Activated naive CD4-positive, alpha-beta T cell treated with anti-CD3 and anti-CD28 coated beads, Interleukin-2, amount 50 U/mL, for 72 hours (primary cell): ENCODE measurements at regions not wholly inside any gene's neighbourhood (a gene's known extent, or its start where the extent isn't known, plus 50 kb on each side); places are given as distances from the start of the nearest gene placed in this dataset.
"Not testable (repeated sequence)": the region's sequence is repeated elsewhere in the genome, so short reads cannot be mapped to it uniquely, and the experiment has no call there.

Experiments used
- ATAC-seq, 2 donors: fragments of 150-1000 bp; cut with Tn5 transposase; 2 replicates each; pipeline ENCODE4 v1.10.0; 2021; ENCODE audit warnings: mild to moderate bottlenecking in 2 of 2, moderate library complexity in 2 of 2
- DNase-seq, 2 donors: peaks; one replicate each; pipeline ENCODE4 v3.0.0; 2021 to 2022; ENCODE audit warnings: low spot score in 2 of 2
- H3K27ac Mint-ChIP-seq, 2 donors: one replicate each; pipeline ENCODE4 v1.8.0; 2022; ENCODE audit warnings: mild to moderate bottlenecking in 2 of 2, mixed read lengths in 2 of 2
- H3K36me3 Mint-ChIP-seq, 2 donors: one replicate each; pipeline ENCODE4 v1.8.0; 2022; ENCODE audit warnings: mixed read lengths in 2 of 2
- H3K9me3 Mint-ChIP-seq, 2 donors: one replicate each; pipeline ENCODE4 v1.8.0; 2022; ENCODE audit warnings: mixed read lengths in 2 of 2

GRCh38 chr10:53597835-53598251 is 825.3 kb upstream of the MBL2 start:
- DNase-seq (no peak), ATAC-seq (no peak)
- no peaks in the 10 kb centered on the region for H3K36me3 Mint-ChIP-seq
- peaks cover 7 to 11% of the 10 kb centered on the region in 2 donors for H3K9me3 Mint-ChIP-seq
- no peak overlapping the region for H3K27ac Mint-ChIP-seq

DNA sequence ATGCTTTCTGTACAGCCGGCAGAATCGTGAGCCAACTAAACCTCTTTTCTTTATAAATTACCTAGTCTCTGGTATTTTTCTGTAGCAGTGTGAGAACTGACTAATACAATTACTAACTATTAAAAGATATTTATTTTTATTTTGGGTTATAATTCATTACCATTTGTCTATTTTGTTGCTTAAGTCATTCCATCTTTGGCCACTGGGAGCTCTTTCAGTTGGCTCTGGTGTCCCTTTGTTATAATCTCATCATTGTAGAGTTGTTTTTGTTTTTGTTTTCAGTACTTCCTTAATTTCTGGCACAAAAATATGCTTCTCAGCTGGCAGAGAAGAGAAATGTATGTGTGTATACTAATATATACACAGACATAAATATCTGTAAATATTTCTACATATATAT is 807.9 kb upstream of the MBL2 start:
- Mint-ChIP-seq H3K27ac (no peak overlapping the region), H3K36me3 (peaks cover 0 to 1% of the 10 kb centered on the region in 2 donors), H3K9me3 (peaks cover 6 to 8% of the 10 kb centered on the region in 2 donors)
- ATAC-seq = no peak
- no peak for DNase-seq

- DNase-seq (no peak), ATAC-seq (no peak)
- peaks cover 0 to 4% of the 10 kb centered on the region in 2 donors for H3K36me3 Mint-ChIP-seq
- H3K27ac Mint-ChIP-seq = no peak overlapping the region
- peaks cover 6 to 9% of the 10 kb centered on the region in 2 donors for H3K9me3 Mint-ChIP-seq
Measured at GRCh38 chr10:53579773-53580172, 807.2 kb upstream of the MBL2 start.

DNA sequence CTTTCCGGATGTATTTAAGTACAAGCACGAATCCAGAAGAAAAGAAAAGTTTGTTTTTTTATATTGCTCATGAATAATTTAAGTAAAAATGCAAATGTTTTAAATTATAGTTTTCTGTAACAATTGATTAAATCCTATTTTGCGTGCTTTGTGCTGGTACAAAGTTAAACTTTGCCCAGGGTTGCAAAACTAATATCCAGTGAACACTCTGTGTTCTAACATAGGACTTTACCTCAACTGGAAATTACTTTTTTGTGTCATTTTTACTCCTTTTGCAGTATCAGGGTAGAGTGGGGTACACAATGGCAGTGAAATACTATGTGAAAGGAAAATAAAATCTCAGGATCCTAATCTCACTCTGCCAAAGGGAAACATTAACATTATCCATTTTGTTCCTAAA is 801.4 kb upstream of the MBL2 start:
- H3K27ac Mint-ChIP-seq = no peak overlapping the region
- peaks cover 6 to 15% of the 10 kb centered on the region in 2 donors for H3K9me3 Mint-ChIP-seq
- DNase-seq (no peak), ATAC-seq (no peak)
- H3K36me3 Mint-ChIP-seq = peaks cover 0 to 4% of the 10 kb centered on the region in 2 donors

DNA sequence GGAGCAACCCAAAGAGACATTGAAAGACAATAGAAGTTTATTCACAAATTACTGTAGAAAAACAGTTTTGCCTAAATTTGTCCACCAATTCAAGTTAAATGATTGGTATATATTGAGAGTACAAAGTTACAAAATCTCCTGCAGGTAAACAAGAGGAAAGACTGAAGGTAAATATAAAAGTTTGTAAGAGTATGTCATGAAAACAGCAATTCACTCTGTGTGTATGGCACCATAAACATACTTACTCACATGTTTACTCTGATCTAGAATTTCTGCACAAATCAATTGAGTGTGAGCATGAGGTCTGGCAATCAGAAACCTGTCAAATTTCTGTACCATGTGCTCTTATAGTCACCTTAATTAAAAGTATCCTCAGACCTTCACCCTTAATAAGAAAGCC is 800.9 kb upstream of the MBL2 start:
- ATAC-seq (no peak), DNase-seq (no peak)
- H3K27ac Mint-ChIP-seq = no peak overlapping the region
- peaks cover 0 to 4% of the 10 kb centered on the region in 2 donors for H3K36me3 Mint-ChIP-seq
- H3K9me3 Mint-ChIP-seq = peaks cover 6 to 18% of the 10 kb centered on the region in 2 donors

DNA sequence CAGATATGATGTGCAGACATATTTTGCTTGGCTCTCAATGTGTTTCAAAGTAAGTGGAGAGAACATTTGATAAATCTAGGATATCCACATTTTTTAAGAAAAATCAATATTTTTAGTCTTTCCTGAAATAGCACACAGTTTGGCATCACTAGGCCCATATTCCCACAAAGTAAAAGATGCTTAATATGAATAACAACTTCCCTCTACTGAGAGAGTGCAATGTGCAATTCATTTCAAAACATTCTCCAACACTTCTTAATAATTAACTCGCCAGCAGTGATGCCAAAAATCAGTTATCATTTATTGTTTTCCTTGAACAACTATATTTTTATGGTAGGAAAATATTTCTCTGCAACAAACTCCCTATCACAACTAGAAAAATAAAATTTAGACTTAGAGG is 800.2 kb upstream of the MBL2 start:
- H3K27ac Mint-ChIP-seq = no peak overlapping the region

DNA sequence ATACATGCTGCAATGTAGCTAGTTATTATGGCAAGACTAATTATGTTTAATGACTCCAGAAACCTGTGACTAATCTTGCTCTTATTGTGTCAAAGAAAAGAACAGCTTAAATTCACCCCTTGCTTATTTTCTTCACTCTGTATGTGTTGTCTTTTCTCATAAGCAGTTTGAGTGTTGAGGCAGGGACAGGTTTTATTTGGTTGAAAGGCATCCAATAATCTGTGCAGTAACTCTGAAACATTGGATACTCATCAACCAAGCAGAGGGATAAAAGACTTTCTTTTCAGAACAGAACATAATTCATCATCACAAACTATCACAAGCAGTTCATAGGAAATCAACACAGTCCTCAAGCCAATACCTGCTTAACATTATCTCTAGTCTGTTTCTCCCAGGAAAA is 797.6 kb upstream of the MBL2 start:
- Mint-ChIP-seq H3K27ac (no peak overlapping the region), H3K36me3 (peaks cover 0 to under 1% of the 10 kb centered on the region in 2 donors), H3K9me3 (peaks cover 2 to 15% of the 10 kb centered on the region in 2 donors)
- ATAC-seq (no peak), DNase-seq (no peak)

More for the DNA sequence above, 800.2 kb upstream of the MBL2 start:
- no peak for DNase-seq
- Mint-ChIP-seq H3K36me3 (peaks cover 0 to 4% of the 10 kb centered on the region in 2 donors), H3K9me3 (peaks cover 4 to 17% of the 10 kb centered on the region in 2 donors)
- no peak for ATAC-seq

GRCh38 chr10:53569455-53569854 is 796.9 kb upstream of the MBL2 start:
- no peak for DNase-seq
- Mint-ChIP-seq H3K9me3 (peaks cover 10 to 19% of the 10 kb centered on the region in 2 donors), H3K27ac (no peak overlapping the region), H3K36me3 (no peaks in the 10 kb centered on the region)
- no peak for ATAC-seq

GRCh38 chr10:53548664-53549063 is 776.1 kb upstream of the MBL2 start:
- Mint-ChIP-seq H3K36me3 (no peaks in the 10 kb centered on the region), H3K27ac (no peak overlapping the region), H3K9me3 (peaks cover 13 to 25% of the 10 kb centered on the region in 2 donors)
- no peak for ATAC-seq
- DNase-seq = no peak

DNA sequence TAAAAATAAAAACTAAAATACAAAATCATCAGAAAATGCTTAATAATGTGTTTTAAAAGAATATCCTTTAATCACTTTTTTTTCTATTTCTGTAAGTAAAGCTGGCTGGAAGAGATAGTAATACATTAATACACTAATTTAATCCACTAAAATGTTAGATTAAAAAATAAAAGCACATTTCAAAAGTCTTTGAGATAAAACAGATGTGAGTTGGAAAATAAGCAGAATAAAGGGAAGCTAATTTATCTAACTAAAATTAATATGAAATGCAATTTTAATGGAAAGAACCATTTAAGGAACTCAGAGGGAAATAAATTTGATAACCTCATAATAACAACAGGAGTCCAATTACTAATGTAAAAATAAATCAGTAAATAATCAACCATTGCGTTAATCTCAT is 774.8 kb upstream of the MBL2 start:
- DNase-seq (no peak), ATAC-seq (no peak)
- no peaks in the 10 kb centered on the region for H3K36me3 Mint-ChIP-seq
- H3K9me3 Mint-ChIP-seq = peaks cover 18 to 33% of the 10 kb centered on the region in 2 donors
- H3K27ac Mint-ChIP-seq = no peak overlapping the region

- no peak for ATAC-seq
- Mint-ChIP-seq H3K36me3 (no peaks in the 10 kb centered on the region), H3K27ac (no peak overlapping the region), H3K9me3 (peaks cover 21 to 37% of the 10 kb centered on the region in 2 donors)
- DNase-seq = no peak
Measured at GRCh38 chr10:53543410-53543809, 770.8 kb upstream of the MBL2 start.

GRCh38 chr10:53537508-53537907 is 764.9 kb upstream of the MBL2 start:
- no peaks in the 10 kb centered on the region for H3K36me3 Mint-ChIP-seq
- DNase-seq (no peak), ATAC-seq (no peak)
- H3K27ac Mint-ChIP-seq = no peak overlapping the region
- H3K9me3 Mint-ChIP-seq = peaks cover 14 to 19% of the 10 kb centered on the region in 2 donors

- H3K9me3 Mint-ChIP-seq = peaks cover 11 to 13% of the 10 kb centered on the region in 2 donors
- ATAC-seq (no peak), DNase-seq (no peak)
- H3K27ac Mint-ChIP-seq = no peak overlapping the region
- H3K36me3 Mint-ChIP-seq = no peaks in the 10 kb centered on the region
Measured at GRCh38 chr10:53536322-53536721, 763.7 kb upstream of the MBL2 start.

- ATAC-seq = no peak
- DNase-seq = no peak
- H3K9me3 Mint-ChIP-seq = peaks cover 5 to 10% of the 10 kb centered on the region in 2 donors
- H3K36me3 Mint-ChIP-seq = no peaks in the 10 kb centered on the region
- no peak overlapping the region for H3K27ac Mint-ChIP-seq
Measured at GRCh38 chr10:53534428-53534827, 761.8 kb upstream of the MBL2 start.

DNA sequence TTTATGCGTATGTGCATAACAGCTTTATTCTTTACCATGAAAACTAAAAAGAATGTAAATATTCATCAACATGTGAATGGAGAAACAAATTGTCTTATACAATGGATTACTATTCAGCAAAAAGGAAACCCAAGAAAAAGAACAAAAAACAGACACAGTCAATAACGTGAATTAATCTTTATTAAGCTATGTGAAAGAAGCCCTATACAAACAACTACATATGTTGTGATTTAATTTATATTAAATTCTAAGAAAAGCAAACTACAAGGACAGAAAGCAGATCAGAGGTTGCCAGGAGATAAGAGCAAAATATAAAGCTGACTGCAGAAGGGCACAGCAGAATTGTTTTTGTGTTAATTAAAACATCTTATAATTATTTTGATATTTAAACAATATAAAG is 756.4 kb upstream of the MBL2 start:
- Mint-ChIP-seq H3K36me3 (no peaks in the 10 kb centered on the region), H3K27ac (no peak overlapping the region), H3K9me3 (peaks cover 0 to 11% of the 10 kb centered on the region in 2 donors)
- DNase-seq (no peak), ATAC-seq (no peak)

DNA sequence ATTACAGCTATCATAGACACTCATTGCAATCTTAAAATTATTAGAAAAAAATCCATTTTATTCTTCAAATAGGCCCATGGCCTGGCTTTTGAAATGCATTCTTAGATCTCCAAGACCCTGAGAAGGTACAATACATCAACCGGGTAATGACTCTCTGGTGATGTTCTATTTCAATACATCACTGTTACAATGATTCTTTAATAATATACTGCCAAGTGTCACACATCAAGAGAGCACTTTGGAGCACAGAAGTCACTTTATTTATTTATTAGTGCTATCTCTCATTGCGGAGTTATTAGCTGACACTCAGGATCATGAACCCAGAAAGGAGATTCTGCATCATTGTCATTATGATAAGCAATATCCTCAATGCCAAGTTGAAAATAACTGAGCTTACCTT is 748.5 kb upstream of the MBL2 start:
- ATAC-seq (no peak), DNase-seq (no peak)
- Mint-ChIP-seq H3K36me3 (no peaks in the 10 kb centered on the region), H3K9me3 (peaks cover 7 to 11% of the 10 kb centered on the region in 2 donors), H3K27ac (no peak overlapping the region)

DNA sequence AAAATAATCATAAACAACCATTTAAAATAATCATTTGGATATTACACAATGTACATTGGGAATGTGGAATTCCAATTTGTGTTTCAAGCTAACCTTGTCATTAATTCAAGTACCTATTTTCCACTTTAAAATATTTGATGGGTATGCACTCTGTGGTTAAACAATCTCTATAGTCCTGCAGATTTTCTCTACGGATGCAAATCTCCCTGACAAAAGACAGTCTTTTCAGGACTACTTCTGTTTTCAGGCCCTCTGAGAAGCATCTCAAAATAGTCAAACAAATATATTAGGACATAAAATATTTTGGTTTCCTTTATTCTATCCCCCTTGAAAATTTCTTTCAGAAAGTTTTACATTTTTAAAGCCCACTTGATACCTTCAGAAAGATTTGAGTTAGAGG is 735.6 kb upstream of the MBL2 start:
- H3K9me3 Mint-ChIP-seq = peaks cover 12 to 25% of the 10 kb centered on the region in 2 donors
- ATAC-seq (no peak), DNase-seq (no peak)
- no peaks in the 10 kb centered on the region for H3K36me3 Mint-ChIP-seq
- no peak overlapping the region for H3K27ac Mint-ChIP-seq

DNA sequence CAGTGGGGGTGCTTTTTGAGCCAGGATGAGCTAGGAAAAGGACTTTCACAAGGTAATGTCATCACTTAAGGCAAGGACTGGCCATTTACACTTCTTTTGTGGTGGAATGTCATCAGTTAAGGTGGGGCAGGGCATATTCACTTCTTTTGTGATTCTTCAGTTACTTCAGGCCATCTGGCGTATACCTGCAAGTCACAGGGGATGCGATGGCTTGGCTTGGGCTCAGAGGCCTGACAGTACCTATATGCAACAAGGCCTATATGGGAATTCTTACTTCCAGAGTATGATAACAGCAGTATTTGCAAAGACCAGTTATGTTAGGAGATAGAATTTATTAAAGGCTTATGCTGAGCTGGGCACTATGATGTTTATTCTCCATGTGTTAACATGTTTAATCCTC is 731.9 kb upstream of the MBL2 start:
- not testable (repeated sequence) for H3K27ac Mint-ChIP-seq, DNase-seq, ATAC-seq
- peaks cover 0 to 17% of the 10 kb centered on the region in 2 donors for H3K36me3 Mint-ChIP-seq
- H3K9me3 Mint-ChIP-seq = peaks cover 32 to 35% of the 10 kb centered on the region in 2 donors

- ATAC-seq (no peak), DNase-seq (no peak)
- Mint-ChIP-seq H3K36me3 (peaks cover 0 to 4% of the 10 kb centered on the region in 2 donors), H3K9me3 (peaks cover 15 to 18% of the 10 kb centered on the region in 2 donors), H3K27ac (no peak overlapping the region)
Measured at GRCh38 chr10:53491774-53492173, 719.2 kb upstream of the MBL2 start.
